ENCODE measurements at regions not wholly inside any gene's neighbourhood (a gene's known extent, or its start where the extent isn't known, plus 50 kb on each side); places are given as distances from the start of the nearest gene placed in this dataset.
"Not testable (repeated sequence)": the region's sequence is repeated elsewhere in the genome, so short reads cannot be mapped to it uniquely, and the experiment has no call there.

DNA sequence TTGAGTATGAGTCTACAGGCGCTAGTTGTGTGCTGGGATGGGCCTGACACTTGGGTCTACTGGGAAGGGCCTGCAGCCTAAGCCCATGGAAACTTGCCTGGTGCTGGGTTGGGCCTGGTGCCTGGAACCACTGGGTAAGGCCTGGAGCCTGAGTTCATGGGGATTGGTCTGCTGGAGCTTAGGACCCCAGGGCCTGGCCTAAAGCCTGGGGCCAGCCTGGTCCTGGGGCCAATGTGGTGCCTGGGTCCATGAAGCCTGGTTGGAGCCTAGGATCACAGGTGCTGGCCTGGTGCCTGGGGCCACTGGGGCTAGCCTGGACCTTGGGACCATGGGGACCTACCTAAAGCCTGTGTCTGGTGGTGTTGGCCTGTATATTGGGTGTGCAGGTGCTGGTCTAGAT is 270.3 kb upstream of the GRIA3 start:
- no peak for ATAC-seq
- DNase-seq, result no peak

DNA sequence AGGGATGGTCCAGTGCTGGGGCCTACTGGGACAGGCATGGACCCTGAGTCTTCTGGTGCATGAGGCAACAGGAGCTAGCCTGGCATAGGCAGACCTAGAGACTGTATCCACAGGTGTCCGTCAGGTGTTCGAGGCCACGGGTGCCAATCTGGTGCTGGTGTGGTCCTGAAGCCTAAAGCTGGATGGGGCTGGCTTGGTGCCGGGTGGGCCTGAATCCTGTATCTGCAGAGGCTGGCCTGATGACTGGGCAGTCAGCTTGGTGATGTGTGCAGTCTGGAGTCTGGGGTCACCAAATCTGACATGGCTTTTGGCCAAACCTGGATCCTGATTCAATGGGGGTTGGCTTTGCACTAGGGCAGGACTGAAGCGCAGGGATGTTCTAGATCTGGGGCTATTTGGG is 269.8 kb upstream of the GRIA3 start:
- DNase-seq (no peak), ATAC-seq (no peak)

DNA sequence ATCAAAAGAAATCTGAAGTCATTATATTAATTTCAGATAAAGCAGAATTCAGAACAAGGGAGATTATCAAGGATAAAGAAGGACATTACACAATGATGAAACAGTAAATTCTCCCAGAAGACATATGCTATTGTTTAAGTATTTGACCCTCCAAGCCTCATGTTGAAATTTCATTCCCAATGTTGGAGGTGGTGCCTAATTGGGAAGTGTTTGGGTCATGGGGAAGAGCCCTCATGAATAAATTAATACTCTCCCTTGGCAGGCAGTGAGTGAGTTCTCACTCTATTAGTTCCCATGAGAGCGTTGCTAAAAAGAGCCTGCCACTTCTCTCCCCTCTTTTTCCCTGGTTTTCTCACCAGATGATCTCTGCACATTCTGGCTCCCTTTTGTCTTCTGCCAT is 249.9 kb upstream of the GRIA3 start:
- DNase-seq, result no peak
- ATAC-seq, result no peak

GRCh38 chrX:122940199-122940598 is 243.9 kb upstream of the GRIA3 start:
- no peak for DNase-seq
- no peak for ATAC-seq

GRCh38 chrX:122941806-122942205 is 242.3 kb upstream of the GRIA3 start:
- DNase-seq (no peak), ATAC-seq (no peak)

DNA sequence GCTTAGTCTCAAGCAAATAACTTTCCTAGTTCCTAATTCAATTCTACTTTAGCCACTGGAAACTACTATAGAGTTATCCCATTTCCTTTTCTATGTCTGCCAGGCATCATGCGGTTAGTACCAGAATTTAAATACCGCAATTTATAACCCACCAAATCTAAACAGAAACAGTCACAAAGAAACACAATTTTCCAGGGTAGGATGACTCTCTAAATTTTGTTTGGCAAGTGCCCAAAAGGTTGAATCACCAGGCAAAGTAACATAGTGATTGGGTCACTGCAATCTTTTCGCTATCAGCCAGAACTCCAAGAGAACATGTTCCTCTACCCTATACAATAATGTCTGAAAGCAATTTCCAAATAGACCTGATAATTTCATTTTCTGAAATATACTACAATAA is 240.2 kb upstream of the GRIA3 start:
- no peak for ATAC-seq
- DNase-seq, result no peak

- ATAC-seq, result no peak
- no peak for DNase-seq
Observed at GRCh38 chrX:122945328-122945727, 238.8 kb upstream of the GRIA3 start.

DNA sequence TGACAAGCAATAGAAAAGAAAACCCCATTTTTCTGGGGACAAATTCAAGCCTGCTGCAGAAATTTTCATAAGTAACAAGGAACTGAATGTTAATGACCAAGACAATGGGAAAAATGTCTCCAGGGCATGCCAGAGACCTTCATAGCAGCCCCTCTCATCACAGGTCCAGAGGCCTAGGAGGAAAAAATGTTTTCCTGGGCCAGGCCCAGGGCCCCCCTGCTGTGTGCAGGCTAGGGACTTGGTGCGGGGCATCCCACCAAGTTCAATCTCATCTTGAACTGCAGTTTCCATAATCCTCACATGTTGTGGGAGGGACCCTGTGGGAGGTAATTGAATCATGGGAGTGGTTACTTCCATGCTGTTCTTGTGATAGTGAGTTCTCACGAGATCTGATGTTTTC is 211.5 kb upstream of the GRIA3 start:
- ATAC-seq (no peak), DNase-seq (no peak)

GRCh38 chrX:122982521-122982920 is 201.6 kb upstream of the GRIA3 start:
- DNase-seq (no peak), ATAC-seq (no peak)

GRCh38 chrX:123002844-123003243 is 181.2 kb upstream of the GRIA3 start:
- not testable (repeated sequence) for ATAC-seq, DNase-seq

GRCh38 chrX:123013141-123013540 is 170.9 kb upstream of the GRIA3 start:
- DNase-seq (no peak), ATAC-seq (no peak)

DNA sequence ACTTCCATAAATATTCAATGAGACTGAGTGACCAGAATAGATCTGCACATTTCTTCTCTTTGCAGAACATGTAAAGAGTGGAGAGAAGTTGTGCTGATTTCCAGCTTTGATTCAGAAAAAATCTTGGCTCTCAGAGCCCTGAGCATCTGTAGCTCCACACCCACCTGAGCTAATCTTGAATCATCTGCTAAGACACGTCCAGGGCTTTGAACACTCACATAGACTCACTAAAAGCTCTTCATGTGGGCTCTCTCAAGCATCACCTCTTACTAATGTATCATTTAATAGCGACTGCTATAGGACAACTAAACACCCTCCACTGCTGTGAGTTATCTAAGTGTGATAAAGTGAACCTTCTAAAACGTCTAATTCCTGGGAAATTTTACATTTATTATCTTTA is 147.7 kb upstream of the GRIA3 start:
- ATAC-seq (no peak), DNase-seq (no peak)

- no peak for ATAC-seq
- no peak for DNase-seq
Observed at GRCh38 chrX:123049071-123049625, 134.9 kb upstream of the GRIA3 start.

GRCh38 chrX:123060986-123061385 is 123.1 kb upstream of the GRIA3 start:
- no peak for ATAC-seq
- DNase-seq, result no peak

- ATAC-seq, result no peak
- DNase-seq, result no peak
Observed at GRCh38 chrX:123064053-123064452, 120.0 kb upstream of the GRIA3 start.

- ATAC-seq (no peak), DNase-seq (no peak)
Observed at GRCh38 chrX:123072686-123073385, 111.2 kb upstream of the GRIA3 start.

- DNase-seq (no peak), ATAC-seq (no peak)
Observed at GRCh38 chrX:123075947-123076561, 108.0 kb upstream of the GRIA3 start.

DNA sequence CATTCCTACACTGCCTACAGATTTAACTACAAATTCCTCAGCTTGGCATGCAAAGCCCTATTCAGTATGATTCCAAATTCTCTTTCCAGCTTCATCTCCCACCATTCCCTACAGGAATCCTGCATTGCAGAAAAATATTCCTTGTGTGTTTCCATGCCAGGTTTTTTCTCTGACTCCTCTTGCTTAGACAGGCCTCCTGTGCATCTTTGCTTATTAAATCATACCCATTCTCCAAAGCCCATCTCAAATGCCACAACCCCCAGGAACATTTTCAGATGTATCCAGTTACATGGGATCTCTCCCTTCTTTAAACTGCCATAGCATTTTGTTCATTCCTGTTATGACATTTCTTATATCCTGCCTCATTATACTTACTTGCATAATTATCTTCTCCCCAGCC is 106.4 kb upstream of the GRIA3 start:
- DNase-seq (no peak), ATAC-seq (no peak)

DNA sequence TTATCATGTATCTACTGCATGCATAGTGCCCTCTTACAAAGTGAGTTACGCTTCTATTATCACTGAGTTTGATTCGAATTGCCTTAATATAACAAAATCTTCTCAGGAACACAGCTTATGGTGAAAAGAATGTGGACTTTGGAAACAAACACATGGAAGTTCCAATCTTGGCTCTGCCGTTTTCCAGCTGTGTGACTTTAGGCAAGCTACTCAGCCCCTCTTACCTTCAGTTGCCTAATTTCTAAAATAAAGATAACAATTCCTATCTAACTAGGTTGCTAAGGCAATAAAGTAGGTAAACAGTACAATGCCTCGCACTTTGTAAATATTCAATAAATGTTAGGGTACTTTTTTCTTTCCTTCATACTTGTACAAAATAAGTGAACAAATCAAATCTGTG is 104.0 kb upstream of the GRIA3 start:
- DNase-seq, result no peak
- ATAC-seq, result no peak

DNA sequence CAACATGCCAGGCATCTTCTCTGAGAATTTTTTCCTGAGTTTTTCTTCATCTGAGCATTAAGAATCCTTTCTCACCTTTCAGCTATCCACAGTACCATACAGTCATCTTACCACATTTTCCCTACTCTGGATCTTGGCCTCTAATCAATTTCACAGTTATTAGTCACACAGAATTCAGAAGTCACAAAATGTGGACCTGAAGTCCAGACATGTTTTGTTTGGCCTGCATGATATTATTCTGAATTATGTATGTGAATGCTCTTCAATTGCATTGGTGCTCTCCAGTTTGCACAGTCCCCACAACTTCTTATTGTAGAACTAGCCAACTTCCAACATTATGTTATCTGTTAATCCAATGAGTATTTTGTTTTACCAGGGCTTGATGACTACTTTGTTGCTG is 102.3 kb upstream of the GRIA3 start:
- ATAC-seq, result no peak

DNA sequence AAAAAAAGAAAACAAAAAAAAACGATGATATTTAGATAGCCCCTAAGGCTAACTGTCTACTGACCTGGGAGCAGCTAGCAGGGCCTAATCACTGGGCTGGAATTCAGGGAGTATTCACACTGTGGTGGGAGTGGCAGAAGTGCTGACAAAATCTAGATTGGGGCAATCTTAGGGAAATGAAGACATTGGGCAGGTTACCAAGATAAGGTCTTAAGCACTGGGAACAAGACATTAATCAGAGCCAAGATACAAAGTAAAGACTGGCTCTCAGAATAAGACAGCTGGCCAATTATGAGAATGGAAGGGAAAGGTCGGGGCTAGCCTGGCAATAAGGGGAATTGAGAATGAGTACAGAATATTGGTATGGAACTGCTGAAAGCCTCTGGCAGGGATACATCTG is 100.2 kb upstream of the GRIA3 start:
- no peak for ATAC-seq
- no peak for DNase-seq

More for the DNA sequence above, 102.3 kb upstream of the GRIA3 start:
- no peak for DNase-seq

DNA sequence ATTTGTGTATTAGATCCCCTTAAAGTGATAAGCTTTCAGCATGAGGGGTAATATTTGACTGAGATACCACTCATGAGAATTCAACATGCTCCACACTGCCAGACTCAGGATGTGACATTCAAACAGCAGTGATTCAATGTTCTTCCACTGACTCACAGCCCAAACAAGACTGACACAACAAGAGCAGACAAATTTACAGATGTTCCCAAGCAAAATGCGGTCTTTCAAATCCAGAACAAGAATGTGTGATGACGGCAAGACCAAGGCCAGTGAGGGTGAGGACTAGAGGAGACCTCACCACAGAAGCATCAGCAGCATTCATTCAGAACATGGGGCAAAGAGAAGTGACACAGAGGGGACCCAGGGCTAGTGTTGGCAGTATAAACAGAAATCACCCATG is 99.3 kb upstream of the GRIA3 start:
- ATAC-seq (no peak), DNase-seq (no peak)

- DNase-seq, result no peak
- ATAC-seq, result no peak
Observed at GRCh38 chrX:123085311-123085940, 98.7 kb upstream of the GRIA3 start.

DNA sequence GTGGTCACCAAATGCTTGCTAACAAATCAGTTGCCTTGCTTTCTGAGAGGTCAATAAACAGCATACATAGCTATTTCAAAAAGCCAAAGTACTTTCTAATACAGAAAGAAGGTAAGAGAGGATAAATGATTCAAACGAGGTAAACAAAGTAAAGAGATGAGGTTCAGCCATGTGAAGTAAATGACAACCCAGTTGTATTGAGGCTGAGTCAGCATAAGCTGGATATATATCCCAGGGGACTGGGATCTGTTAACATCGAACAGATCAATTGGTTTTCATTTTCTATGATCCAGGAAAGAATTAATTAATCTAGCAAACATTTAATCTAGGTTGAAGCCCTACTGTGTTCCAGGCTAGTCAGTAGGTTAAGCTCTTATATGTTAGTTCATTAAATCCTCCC is 97.3 kb upstream of the GRIA3 start:
- DNase-seq (no peak), ATAC-seq (no peak)

Measured in stimulated activated naive CD8-positive, alpha-beta T cell treated with anti-CD3 and anti-CD28 coated beads, Interleukin-15, Interleukin-2, amounts not matched to agents 100 U/mL and 50 U/mL, for 24 hours (primary cell).